H1 (cell line): ENCODE measurements at regions not wholly inside any gene's neighbourhood (a gene's known extent, or its start where the extent isn't known, plus 50 kb on each side); places are given as distances from the start of the nearest gene placed in this dataset.

Source experiments
- ATF2 ChIP-seq: IDR thresholded peaks from 2 replicates; pipeline ENCODE4 v1.6.1; 2012; ENCODE audit warnings: low read length, inconsistent platforms
- CHD1 ChIP-seq: IDR thresholded peaks from 2 replicates; pipeline ENCODE4 v1.6.1; 2012; ENCODE audit warnings: low read depth, low read length, improper control_type of control experiment
- EP300 ChIP-seq, 2 experiments: IDR thresholded peaks; 1 replicate in 1 of 2; 2 replicates in 1 of 2; pipeline ENCODE4 v1.6.1; 2011 to 2012; ENCODE audit warnings: low read depth in 2 of 2, low read length in 2 of 2, mild to moderate bottlenecking in 2 of 2, borderline replicate concordance in 1 of 2, inconsistent platforms in 1 of 2, moderate library complexity in 1 of 2
- EZH2 ChIP-seq: fragments of 200-600 bp; sonication (generic); IDR thresholded peaks from 2 replicates; pipeline ENCODE4 v1.7.1; 2012; ENCODE audit warnings: low read depth, mild to moderate bottlenecking, moderate library complexity, low read length, inconsistent platforms; ENCODE audit not compliant: severe bottlenecking
- FOSL1 ChIP-seq: IDR thresholded peaks from 2 replicates; pipeline ENCODE4 v1.6.1; 2011; ENCODE audit warnings: mild to moderate bottlenecking, low read depth, low read length, moderate library complexity; ENCODE audit not compliant: insufficient read depth
- HDAC2 ChIP-seq, 2 experiments: fragments of 300-600 bp in 1 of 2; sonication (generic) in 1 of 2; IDR thresholded peaks; 2 replicates each; pipeline ENCODE4 v1.6.1; 2011 to 2012; ENCODE audit warnings: low read depth in 2 of 2, low read length in 2 of 2, mild to moderate bottlenecking in 2 of 2, moderate library complexity in 2 of 2, borderline replicate concordance in 1 of 2, inconsistent platforms in 1 of 2
- JUN ChIP-seq: IDR thresholded peaks from 2 replicates; pipeline ENCODE4 v1.6.1; 2011; ENCODE audit warnings: low read depth, mild to moderate bottlenecking, improper control_type of control experiment, low read length
- JUND ChIP-seq: IDR thresholded peaks from 2 replicates; pipeline ENCODE4 v1.6.1; 2011; ENCODE audit warnings: mild to moderate bottlenecking, improper control_type of control experiment, low read length
- POLR2A ChIP-seq, 2 experiments: IDR thresholded peaks; 1 replicate in 1 of 2; 2 replicates in 1 of 2; pipeline ENCODE4 v1.6.1; 2011; ENCODE audit warnings: low read depth in 2 of 2, low read length in 2 of 2, mild to moderate bottlenecking in 2 of 2; ENCODE audit errors: control extremely low read depth in 1 of 2
- RNF2 ChIP-seq: fragments of 200-900, 300-1000 bp; sonication (generic); IDR thresholded peaks from 2 replicates; pipeline ENCODE4 v1.7.1; 2016; ENCODE audit warnings: borderline replicate concordance, low read depth, mild to moderate bottlenecking, antibody characterized with exemption, low read length; ENCODE audit not compliant: poor library complexity, severe bottlenecking; ENCODE audit errors: missing control alignments
- TCF12 ChIP-seq: IDR thresholded peaks from 2 replicates; pipeline ENCODE4 v1.6.1; 2011; ENCODE audit warnings: low read depth, mild to moderate bottlenecking, low read length
- TF ChIP-seq, protein P1 (sequence below), 3 experiments: IDR thresholded peaks; 1 replicate in 2 of 3; 2 replicates in 1 of 3; pipeline versions ENCODE4 v1.5.1 to v1.6.1; 2011; ENCODE audit warnings: low read length in 3 of 3, mild to moderate bottlenecking in 3 of 3, inconsistent platforms in 2 of 3, low read depth in 1 of 3, moderate library complexity in 1 of 3; ENCODE audit not compliant: insufficient read depth in 1 of 3; ENCODE audit errors: control extremely low read depth in 1 of 3
- TF ChIP-seq, protein P2 (sequence below): IDR thresholded peaks from 2 replicates; pipeline ENCODE4 v1.6.1; 2012; ENCODE audit warnings: inconsistent platforms

- TF ChIP-seq, protein P1, sequence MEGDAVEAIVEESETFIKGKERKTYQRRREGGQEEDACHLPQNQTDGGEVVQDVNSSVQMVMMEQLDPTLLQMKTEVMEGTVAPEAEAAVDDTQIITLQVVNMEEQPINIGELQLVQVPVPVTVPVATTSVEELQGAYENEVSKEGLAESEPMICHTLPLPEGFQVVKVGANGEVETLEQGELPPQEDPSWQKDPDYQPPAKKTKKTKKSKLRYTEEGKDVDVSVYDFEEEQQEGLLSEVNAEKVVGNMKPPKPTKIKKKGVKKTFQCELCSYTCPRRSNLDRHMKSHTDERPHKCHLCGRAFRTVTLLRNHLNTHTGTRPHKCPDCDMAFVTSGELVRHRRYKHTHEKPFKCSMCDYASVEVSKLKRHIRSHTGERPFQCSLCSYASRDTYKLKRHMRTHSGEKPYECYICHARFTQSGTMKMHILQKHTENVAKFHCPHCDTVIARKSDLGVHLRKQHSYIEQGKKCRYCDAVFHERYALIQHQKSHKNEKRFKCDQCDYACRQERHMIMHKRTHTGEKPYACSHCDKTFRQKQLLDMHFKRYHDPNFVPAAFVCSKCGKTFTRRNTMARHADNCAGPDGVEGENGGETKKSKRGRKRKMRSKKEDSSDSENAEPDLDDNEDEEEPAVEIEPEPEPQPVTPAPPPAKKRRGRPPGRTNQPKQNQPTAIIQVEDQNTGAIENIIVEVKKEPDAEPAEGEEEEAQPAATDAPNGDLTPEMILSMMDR (IDR thresholded peaks at IDR 0.05; ENCODE audit: control extremely low read depth in 1 of 3, insufficient read depth in 1 of 3, low read depth in 1 of 3, low read length in 3 of 3): no peak
- TF ChIP-seq HDAC2 (IDR thresholded peaks at IDR 0.05; ENCODE audit: borderline replicate concordance in 1 of 2, low read depth in 2 of 2, low read length in 2 of 2): no peak
- no peak for TF ChIP-seq CHD1
- TF ChIP-seq, protein P2, sequence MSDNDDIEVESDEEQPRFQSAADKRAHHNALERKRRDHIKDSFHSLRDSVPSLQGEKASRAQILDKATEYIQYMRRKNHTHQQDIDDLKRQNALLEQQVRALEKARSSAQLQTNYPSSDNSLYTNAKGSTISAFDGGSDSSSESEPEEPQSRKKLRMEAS: no peak
- TF ChIP-seq FOSL1: no peak
- no peak for TF ChIP-seq JUND
- no peak for TF ChIP-seq ATF2
- no peak for TF ChIP-seq JUN
- no peak for TF ChIP-seq POLR2A (IDR thresholded peaks at IDR 0.05; ENCODE audit: control extremely low read depth in 1 of 2, low read depth in 2 of 2, low read length in 2 of 2)
- no peak for TF ChIP-seq TCF12
- TF ChIP-seq EZH2: no peak
- no peak for TF ChIP-seq RNF2
- TF ChIP-seq EP300 (IDR thresholded peaks at IDR 0.05; ENCODE audit: borderline replicate concordance in 1 of 2, low read depth in 2 of 2, low read length in 2 of 2): no peak
These were observed 91.8 kb upstream of the PREP start for GRCh38 chr6:105494688-105495087.
